ENCODE measurements at regions not wholly inside any gene's neighbourhood (a gene's known extent, or its start where the extent isn't known, plus 50 kb on each side); places are given as distances from the start of the nearest gene placed in this dataset.

DNA sequence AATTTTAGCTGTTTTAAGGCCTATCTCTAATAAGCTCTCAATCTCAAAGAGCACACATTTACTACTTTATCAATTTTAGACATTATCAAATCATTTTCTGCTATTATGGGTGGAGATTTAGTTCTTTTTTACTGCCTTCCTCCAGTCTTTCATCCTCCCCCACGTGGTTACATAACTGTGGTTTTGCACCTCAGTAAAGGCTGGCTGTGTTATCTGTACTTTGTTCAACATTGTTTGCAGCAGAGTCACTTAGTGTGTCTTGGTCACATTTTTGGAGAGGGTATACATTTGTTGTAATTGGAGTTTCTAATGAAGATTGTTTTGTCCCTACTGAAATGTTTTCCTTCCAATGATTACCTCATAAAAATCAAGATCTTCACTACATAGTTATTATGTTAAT is 549.6 kb upstream of the CELF4 start:
- H3K4me3 ChIP-seq = no peak overlapping the region
- ATAC-seq (ENCODE audit: insufficient number of reproducible peaks, low FRiP score, low read depth) (no peak), DNase-seq (ENCODE audit: low spot score) (no peak)
- H3K27me3 ChIP-seq (replicated peaks; ENCODE audit: insufficient read depth) = no peaks in the 10 kb centered on the region
- no peak overlapping the region for H3K27ac ChIP-seq
- H3K36me3 ChIP-seq = no peaks in the 10 kb centered on the region
- no peak for TF ChIP-seq CTCF (IDR thresholded peaks at IDR 0.05)
- H3K9me3 ChIP-seq = no peaks in the 10 kb centered on the region
- no peaks in the 10 kb centered on the region for H3K4me1 ChIP-seq (ENCODE audit: control insufficient read depth in 1 of 2, low read depth in 2 of 2)

GRCh38 chr18:38087538-38087937 is 521.9 kb upstream of the CELF4 start:
- H3K27me3 ChIP-seq (replicated peaks; ENCODE audit: insufficient read depth) = no peaks in the 10 kb centered on the region

GRCh38 chr18:38081516-38081915 is 515.9 kb upstream of the CELF4 start:
- Histone ChIP-seq H3K9me3 (no peaks in the 10 kb centered on the region), H3K4me1 (ENCODE audit: control insufficient read depth in 1 of 2, low read depth in 2 of 2) (no peaks in the 10 kb centered on the region), H3K4me3 (no peak overlapping the region), H3K27ac (no peak overlapping the region), H3K27me3 (replicated peaks; ENCODE audit: insufficient read depth) (no peaks in the 10 kb centered on the region), H3K36me3 (no peaks in the 10 kb centered on the region)
- ATAC-seq (ENCODE audit: insufficient number of reproducible peaks, low FRiP score, low read depth) = no peak
- no peak for DNase-seq (ENCODE audit: low spot score)
- no peak for TF ChIP-seq CTCF (IDR thresholded peaks at IDR 0.05)

More at GRCh38 chr18:38087538-38087937, 521.9 kb upstream of the CELF4 start:
- no peak for ATAC-seq (ENCODE audit: insufficient number of reproducible peaks, low FRiP score, low read depth)
- H3K36me3 ChIP-seq = no peaks in the 10 kb centered on the region
- H3K4me3 ChIP-seq = no peak overlapping the region
- H3K9me3 ChIP-seq = no peaks in the 10 kb centered on the region
- TF ChIP-seq CTCF (IDR thresholded peaks at IDR 0.05) = no peak
- no peaks in the 10 kb centered on the region for H3K4me1 ChIP-seq (ENCODE audit: control insufficient read depth in 1 of 2, low read depth in 2 of 2)
- H3K27ac ChIP-seq = no peak overlapping the region
- no peak for DNase-seq (ENCODE audit: low spot score)

- H3K4me3 ChIP-seq = no peak overlapping the region
- no peaks in the 10 kb centered on the region for H3K4me1 ChIP-seq (ENCODE audit: control insufficient read depth in 1 of 2, low read depth in 2 of 2)
- no peak overlapping the region for H3K27ac ChIP-seq
- no peak for TF ChIP-seq CTCF (IDR thresholded peaks at IDR 0.05)
- ATAC-seq (ENCODE audit: insufficient number of reproducible peaks, low FRiP score, low read depth) = no peak
- H3K27me3 ChIP-seq (replicated peaks; ENCODE audit: insufficient read depth) = no peaks in the 10 kb centered on the region
- H3K9me3 ChIP-seq = no peaks in the 10 kb centered on the region
- H3K36me3 ChIP-seq = no peaks in the 10 kb centered on the region
- no peak for DNase-seq (ENCODE audit: low spot score)
These were observed 511.6 kb upstream of the CELF4 start for GRCh38 chr18:38077229-38077628.

DNA sequence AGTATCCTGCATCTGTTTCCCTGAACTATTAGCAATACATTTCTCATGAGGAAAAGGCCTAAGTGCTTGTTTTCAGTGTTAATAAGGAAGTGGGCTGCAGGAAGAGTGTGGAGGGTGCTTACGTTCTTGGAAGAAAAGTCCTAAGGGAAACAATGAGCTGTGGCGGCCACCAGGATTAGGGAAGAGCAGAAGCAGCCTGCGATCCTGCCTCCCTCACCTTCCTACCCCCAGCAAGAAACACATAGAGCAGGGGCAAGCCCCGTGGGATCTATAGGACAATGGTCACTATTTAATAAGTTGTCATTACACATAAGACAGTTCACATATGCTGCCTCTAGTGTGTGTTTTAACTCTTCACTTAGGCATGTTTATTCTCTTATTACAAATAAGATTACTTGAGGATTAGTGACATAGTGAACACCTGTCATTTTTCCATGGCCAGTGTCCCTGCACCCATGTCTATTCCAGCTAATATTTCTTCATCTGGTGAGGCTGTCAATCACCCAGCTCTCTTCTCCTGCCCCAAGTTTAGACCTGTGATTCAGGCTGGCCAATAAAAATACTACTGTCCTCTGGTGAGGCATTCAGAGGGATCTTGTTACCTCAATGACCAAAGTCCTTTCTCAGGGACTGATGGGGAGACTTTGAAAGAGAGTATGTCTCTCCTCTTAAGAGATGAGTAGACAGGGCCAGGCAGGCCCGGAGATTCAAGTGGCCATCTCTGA is 510.9 kb upstream of the CELF4 start:
- H3K4me3 ChIP-seq = no peak overlapping the region
- ATAC-seq (ENCODE audit: insufficient number of reproducible peaks, low FRiP score, low read depth) (no peak), DNase-seq (ENCODE audit: low spot score) (no peak)
- H3K36me3 ChIP-seq = no peaks in the 10 kb centered on the region
- H3K27ac ChIP-seq = no peak overlapping the region
- no peaks in the 10 kb centered on the region for H3K4me1 ChIP-seq (ENCODE audit: control insufficient read depth in 1 of 2, low read depth in 2 of 2)
- no peaks in the 10 kb centered on the region for H3K27me3 ChIP-seq (replicated peaks; ENCODE audit: insufficient read depth)
- TF ChIP-seq CTCF (IDR thresholded peaks at IDR 0.05) = no peak
- H3K9me3 ChIP-seq = no peaks in the 10 kb centered on the region
